GM12878 (cell line): ENCODE measurements at regions not wholly inside any gene's neighbourhood (a gene's known extent, or its start where the extent isn't known, plus 50 kb on each side); places are given as distances from the start of the nearest gene placed in this dataset.

Source experiments
- ATAC-seq: fragments of 200-7000 bp; cut with Tn5 transposase; 3 replicates; pipeline ENCODE4 v1.9.1; 2020; ENCODE audit warnings: mild to moderate bottlenecking, moderate library complexity
- BruUV-seq: library from RNA; stranded (reverse); fragments of 400-500 nt; replicated peaks from 2 replicates; lab custom pipeline; 2021; lab: Mats Ljungman, UMichigan
- CTCF ChIA-PET: fragments of 300-600 bp; sonication (Branson Sonifier 250); formaldehyde crosslinking; extraction: SDS; loops from one replicate; lab custom pipeline; 2021; ENCODE audit warnings: inconsistent platforms; lab: Yijun Ruan, JAX
- POLR2A ChIA-PET: fragments of 350-600 bp; formaldehyde crosslinking; extraction: SDS; loops from one replicate; lab custom pipeline; 2021; ENCODE audit warnings: inconsistent platforms; lab: Charles Lee
- RAD21 ChIA-PET: fragments of 300-600 bp; sonication (Branson Sonifier 250); formaldehyde crosslinking; loops from one replicate; lab custom pipeline; 2023; ENCODE audit warnings: antibody characterized with exemption; ENCODE audit not compliant: unreplicated experiment; lab: Charles Lee
- SMC1A ChIA-PET: fragments of 300-600 bp; sonication (Branson Sonifier 250); formaldehyde crosslinking; loops from one replicate; lab custom pipeline; 2023; ENCODE audit not compliant: unreplicated experiment, uncharacterized antibody; lab: Charles Lee
- DNase-seq: peaks from one replicate; pipeline ENCODE4 v3.0.0-alpha.2; 2011; ENCODE audit warnings: low read depth, low spot score
- FAIRE-seq: peaks from 3 replicates; lab custom pipeline; 2011; peaks lifted over from hg19 to GRCh38; lab: Jason Lieb, UNC
- H2AFZ ChIP-seq: 2 replicates; pipeline ENCODE4 v1.6.0; 2011; ENCODE audit warnings: low read depth, low read length, control low read depth; ENCODE audit not compliant: control insufficient read depth
- H3K27ac ChIP-seq: 2 replicates; pipeline ENCODE4 v1.5.1; 2011; ENCODE audit warnings: control low read depth; ENCODE audit not compliant: control insufficient read depth, insufficient read depth
- H3K27me3 ChIP-seq, 2 experiments: replicated peaks in 1 of 2; 2 replicates each; pipeline versions ENCODE4 v1.6.0 to v1.6.1; 2011; ENCODE audit warnings: low read length in 1 of 2; ENCODE audit not compliant: control insufficient read depth in 2 of 2, insufficient read depth in 2 of 2
- H3K36me3 ChIP-seq, 2 experiments: 2 replicates each; pipeline ENCODE4 v1.5.1; 2011; ENCODE audit warnings: low read length in 1 of 2; ENCODE audit not compliant: control insufficient read depth in 2 of 2, insufficient read depth in 2 of 2
- H3K4me1 ChIP-seq: 2 replicates; pipeline ENCODE4 v1.6.1; 2011; ENCODE audit warnings: mild to moderate bottlenecking, low read length, moderate library complexity, mixed read lengths; ENCODE audit not compliant: control insufficient read depth, insufficient read depth
- H3K4me2 ChIP-seq: 2 replicates; pipeline ENCODE4 v1.6.0; 2011; ENCODE audit warnings: control low read depth; ENCODE audit not compliant: control insufficient read depth, insufficient read depth
- H3K4me3 ChIP-seq: fragments of 200-600 bp; sonication (generic); 2 replicates; pipeline ENCODE4 v1.5.1; 2016
- H3K79me2 ChIP-seq: 2 replicates; pipeline ENCODE4 v1.6.0; 2011; ENCODE audit warnings: low read length; ENCODE audit not compliant: control insufficient read depth, insufficient read depth
- H3K9ac ChIP-seq: 2 replicates; pipeline ENCODE4 v1.8.0; 2011; ENCODE audit warnings: low read length, control low read depth, mixed read lengths; ENCODE audit not compliant: control insufficient read depth, insufficient read depth
- H3K9me3 ChIP-seq: replicated peaks from 3 replicates; pipeline ENCODE4 v1.5.1; 2011; ENCODE audit warnings: mild to moderate bottlenecking, low read length; ENCODE audit not compliant: control insufficient read depth, insufficient read depth
- H4K20me1 ChIP-seq: 2 replicates; pipeline ENCODE4 v1.6.0; 2011; ENCODE audit not compliant: control insufficient read depth, insufficient read depth
- NFYB ChIP-seq: IDR thresholded peaks from 2 replicates; pipeline ENCODE4 v1.6.1; 2011; ENCODE audit warnings: low read depth, mild to moderate bottlenecking, low read length, improper control_type of control experiment, moderate library complexity; ENCODE audit not compliant: insufficient read depth
- in situ Hi-C: fragments of 300-500 bp; cut with MboI; formaldehyde crosslinking; loops from 9 replicates; pipeline ENCODE4 v1.14.3; 2018; ENCODE audit warnings: mixed read lengths
- intact Hi-C: fragments of 100-400 bp; cut with micrococcal nuclease; formaldehyde crosslinking; loops from one replicate; pipeline ENCODE4 v1.14.2; 2022; ENCODE audit not compliant: unreplicated experiment
- TF ChIP-seq, protein P1 (sequence below), 3 experiments: IDR thresholded peaks in 2 of 3; conservative IDR thresholded peaks in 1 of 3; 2 replicates each; pipeline ENCODE4 v1.5.1; 2011; ENCODE audit warnings: low read depth in 3 of 3, low read length in 3 of 3, mild to moderate bottlenecking in 3 of 3, control low read depth in 2 of 3, moderate library complexity in 2 of 3, inconsistent platforms in 1 of 3, mixed read lengths in 1 of 3; ENCODE audit not compliant: control insufficient read depth in 2 of 3, insufficient read depth in 1 of 3; ENCODE audit errors: extremely low read depth in 1 of 3
- TF ChIP-seq, protein P2 (sequence below): IDR thresholded peaks from 2 replicates; pipeline ENCODE4 v1.6.1; 2012; ENCODE audit warnings: mild to moderate bottlenecking, low read depth, low read length

DNA sequence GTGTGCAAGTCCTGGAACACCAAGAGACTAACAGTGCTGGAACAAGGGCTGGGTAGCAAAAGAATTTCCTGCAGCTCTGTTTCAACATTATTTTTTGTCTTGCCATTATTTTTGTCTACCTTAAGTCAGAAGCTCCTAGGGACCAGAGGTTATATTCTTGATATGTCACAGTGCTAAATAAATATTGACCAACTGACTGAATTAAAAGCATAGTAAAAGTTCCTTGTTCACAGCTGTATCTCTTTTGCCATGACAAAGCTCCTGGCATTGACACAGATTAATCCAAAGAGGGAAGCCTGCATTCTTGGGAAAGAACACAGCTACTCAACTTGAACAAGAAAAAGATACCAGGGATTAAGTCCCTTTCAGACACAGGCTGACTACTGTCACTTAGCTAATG lies 136.5 kb downstream of the SPTSSA start:
- Histone ChIP-seq H4K20me1 (no peaks in the 10 kb centered on the region), H3K27ac (no peak overlapping the region), H2AFZ (no peak overlapping the region), H3K79me2 (no peaks in the 10 kb centered on the region), H3K27me3 (no peaks in the 10 kb centered on the region), H3K4me1 (no peaks in the 10 kb centered on the region), H3K4me3 (no peak overlapping the region), H3K9ac (no peak overlapping the region), H3K36me3 (no peaks in the 10 kb centered on the region), H3K9me3 (no peaks in the 10 kb centered on the region), H3K4me2 (no peak overlapping the region)
- BruUV-seq, result no TSS peak
- no peak for TF ChIP-seq NFYB
- TF ChIP-seq, protein P1, sequence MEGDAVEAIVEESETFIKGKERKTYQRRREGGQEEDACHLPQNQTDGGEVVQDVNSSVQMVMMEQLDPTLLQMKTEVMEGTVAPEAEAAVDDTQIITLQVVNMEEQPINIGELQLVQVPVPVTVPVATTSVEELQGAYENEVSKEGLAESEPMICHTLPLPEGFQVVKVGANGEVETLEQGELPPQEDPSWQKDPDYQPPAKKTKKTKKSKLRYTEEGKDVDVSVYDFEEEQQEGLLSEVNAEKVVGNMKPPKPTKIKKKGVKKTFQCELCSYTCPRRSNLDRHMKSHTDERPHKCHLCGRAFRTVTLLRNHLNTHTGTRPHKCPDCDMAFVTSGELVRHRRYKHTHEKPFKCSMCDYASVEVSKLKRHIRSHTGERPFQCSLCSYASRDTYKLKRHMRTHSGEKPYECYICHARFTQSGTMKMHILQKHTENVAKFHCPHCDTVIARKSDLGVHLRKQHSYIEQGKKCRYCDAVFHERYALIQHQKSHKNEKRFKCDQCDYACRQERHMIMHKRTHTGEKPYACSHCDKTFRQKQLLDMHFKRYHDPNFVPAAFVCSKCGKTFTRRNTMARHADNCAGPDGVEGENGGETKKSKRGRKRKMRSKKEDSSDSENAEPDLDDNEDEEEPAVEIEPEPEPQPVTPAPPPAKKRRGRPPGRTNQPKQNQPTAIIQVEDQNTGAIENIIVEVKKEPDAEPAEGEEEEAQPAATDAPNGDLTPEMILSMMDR (IDR thresholded peaks at IDR 0.05 in 2 of 3, conservative IDR thresholded peaks at IDR 0.05 in 1 of 3; ENCODE audit: control insufficient read depth in 2 of 3, extremely low read depth in 1 of 3, insufficient read depth in 1 of 3, low read depth in 3 of 3, low read length in 3 of 3), result no peak
- TF ChIP-seq, protein P2, sequence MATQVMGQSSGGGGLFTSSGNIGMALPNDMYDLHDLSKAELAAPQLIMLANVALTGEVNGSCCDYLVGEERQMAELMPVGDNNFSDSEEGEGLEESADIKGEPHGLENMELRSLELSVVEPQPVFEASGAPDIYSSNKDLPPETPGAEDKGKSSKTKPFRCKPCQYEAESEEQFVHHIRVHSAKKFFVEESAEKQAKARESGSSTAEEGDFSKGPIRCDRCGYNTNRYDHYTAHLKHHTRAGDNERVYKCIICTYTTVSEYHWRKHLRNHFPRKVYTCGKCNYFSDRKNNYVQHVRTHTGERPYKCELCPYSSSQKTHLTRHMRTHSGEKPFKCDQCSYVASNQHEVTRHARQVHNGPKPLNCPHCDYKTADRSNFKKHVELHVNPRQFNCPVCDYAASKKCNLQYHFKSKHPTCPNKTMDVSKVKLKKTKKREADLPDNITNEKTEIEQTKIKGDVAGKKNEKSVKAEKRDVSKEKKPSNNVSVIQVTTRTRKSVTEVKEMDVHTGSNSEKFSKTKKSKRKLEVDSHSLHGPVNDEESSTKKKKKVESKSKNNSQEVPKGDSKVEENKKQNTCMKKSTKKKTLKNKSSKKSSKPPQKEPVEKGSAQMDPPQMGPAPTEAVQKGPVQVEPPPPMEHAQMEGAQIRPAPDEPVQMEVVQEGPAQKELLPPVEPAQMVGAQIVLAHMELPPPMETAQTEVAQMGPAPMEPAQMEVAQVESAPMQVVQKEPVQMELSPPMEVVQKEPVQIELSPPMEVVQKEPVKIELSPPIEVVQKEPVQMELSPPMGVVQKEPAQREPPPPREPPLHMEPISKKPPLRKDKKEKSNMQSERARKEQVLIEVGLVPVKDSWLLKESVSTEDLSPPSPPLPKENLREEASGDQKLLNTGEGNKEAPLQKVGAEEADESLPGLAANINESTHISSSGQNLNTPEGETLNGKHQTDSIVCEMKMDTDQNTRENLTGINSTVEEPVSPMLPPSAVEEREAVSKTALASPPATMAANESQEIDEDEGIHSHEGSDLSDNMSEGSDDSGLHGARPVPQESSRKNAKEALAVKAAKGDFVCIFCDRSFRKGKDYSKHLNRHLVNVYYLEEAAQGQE, result no peak
- in situ Hi-C loops (loop anchor here (25.0 kb wide), 1 partner anchor 1087 kb away; the partner anchor contains the start of gene NFKBIA), intact Hi-C loops (no loop called here)
- DNase-seq (no peak), ATAC-seq (no peak), FAIRE-seq (no peak)
- ChIA-PET SMC1A (interaction anchor here (0.7 to 2.3 kb wide), 6 partner anchors 12 to 532 kb away, joined by 3 to 7 read pairs (median 4); no protein-coding TSS in a partner anchor), CTCF (interaction anchor here (0.6 to 6.7 kb wide), 17 partner anchors 9 to 1750 kb away, joined by 3 to 50 read pairs (median 3); no protein-coding TSS in a partner anchor), RAD21 (interaction anchor here (0.7 to 1.3 kb wide), 5 partner anchors 227 to 1753 kb away, joined by 3 to 4 read pairs (median 3); no protein-coding TSS in a partner anchor), POLR2A (interaction anchor here (0.6 to 0.7 kb wide), 3 partner anchors 323 to 1739 kb away, joined by 3 to 5 read pairs (median 3); no protein-coding TSS in a partner anchor)
